ENCODE measurements at regions not wholly inside any gene's neighbourhood (a gene's known extent, or its start where the extent isn't known, plus 50 kb on each side); places are given as distances from the start of the nearest gene placed in this dataset.

DNA sequence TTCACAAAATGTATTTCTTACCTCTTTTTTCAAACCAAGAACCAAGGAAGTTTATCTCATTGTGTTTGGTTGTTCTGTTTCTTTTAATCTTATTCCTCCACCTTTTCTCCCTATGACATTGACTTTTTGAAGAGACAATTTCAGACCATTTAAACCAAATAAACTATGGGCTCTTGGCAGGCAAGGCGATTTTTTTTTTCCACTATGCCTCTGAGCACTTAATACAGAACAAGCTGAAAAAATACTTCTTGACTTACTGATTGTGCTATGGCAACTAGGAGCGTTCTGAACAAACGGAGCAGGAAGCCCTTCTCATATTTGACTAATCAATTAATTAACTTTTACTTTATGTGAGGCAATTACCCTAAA is 98.0 kb downstream of the ZNF664 start:
- TF ChIP-seq, protein P1, sequence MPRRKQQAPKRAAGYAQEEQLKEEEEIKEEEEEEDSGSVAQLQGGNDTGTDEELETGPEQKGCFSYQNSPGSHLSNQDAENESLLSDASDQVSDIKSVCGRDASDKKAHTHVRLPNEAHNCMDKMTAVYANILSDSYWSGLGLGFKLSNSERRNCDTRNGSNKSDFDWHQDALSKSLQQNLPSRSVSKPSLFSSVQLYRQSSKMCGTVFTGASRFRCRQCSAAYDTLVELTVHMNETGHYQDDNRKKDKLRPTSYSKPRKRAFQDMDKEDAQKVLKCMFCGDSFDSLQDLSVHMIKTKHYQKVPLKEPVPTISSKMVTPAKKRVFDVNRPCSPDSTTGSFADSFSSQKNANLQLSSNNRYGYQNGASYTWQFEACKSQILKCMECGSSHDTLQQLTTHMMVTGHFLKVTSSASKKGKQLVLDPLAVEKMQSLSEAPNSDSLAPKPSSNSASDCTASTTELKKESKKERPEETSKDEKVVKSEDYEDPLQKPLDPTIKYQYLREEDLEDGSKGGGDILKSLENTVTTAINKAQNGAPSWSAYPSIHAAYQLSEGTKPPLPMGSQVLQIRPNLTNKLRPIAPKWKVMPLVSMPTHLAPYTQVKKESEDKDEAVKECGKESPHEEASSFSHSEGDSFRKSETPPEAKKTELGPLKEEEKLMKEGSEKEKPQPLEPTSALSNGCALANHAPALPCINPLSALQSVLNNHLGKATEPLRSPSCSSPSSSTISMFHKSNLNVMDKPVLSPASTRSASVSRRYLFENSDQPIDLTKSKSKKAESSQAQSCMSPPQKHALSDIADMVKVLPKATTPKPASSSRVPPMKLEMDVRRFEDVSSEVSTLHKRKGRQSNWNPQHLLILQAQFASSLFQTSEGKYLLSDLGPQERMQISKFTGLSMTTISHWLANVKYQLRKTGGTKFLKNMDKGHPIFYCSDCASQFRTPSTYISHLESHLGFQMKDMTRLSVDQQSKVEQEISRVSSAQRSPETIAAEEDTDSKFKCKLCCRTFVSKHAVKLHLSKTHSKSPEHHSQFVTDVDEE (CRISPR knock-in tag; IDR thresholded peaks at IDR 0.05): no peak
- TF ChIP-seq ISL1 (CRISPR knock-in tag; IDR thresholded peaks at IDR 0.05) (no peak), ZFP30 (CRISPR knock-in tag; IDR thresholded peaks at IDR 0.05) (no peak), CSDC2 (CRISPR knock-in tag; IDR thresholded peaks at IDR 0.05) (no peak), ZFP3 (CRISPR knock-in tag; IDR thresholded peaks at IDR 0.05) (no peak), PPARA (CRISPR knock-in tag; IDR thresholded peaks at IDR 0.05; ENCODE audit: borderline replicate concordance) (no peak), ZC3H10 (CRISPR knock-in tag; IDR thresholded peaks at IDR 0.05) (no peak), ZNF8 (CRISPR knock-in tag; IDR thresholded peaks at IDR 0.05) (no peak), ARNTL (CRISPR knock-in tag; IDR thresholded peaks at IDR 0.05; ENCODE audit: borderline replicate concordance, low read depth) (no peak), TOX (CRISPR knock-in tag; IDR thresholded peaks at IDR 0.05; ENCODE audit: borderline replicate concordance) (no peak), ZNF565 (CRISPR knock-in tag; conservative IDR thresholded peaks at IDR 0.05; ENCODE audit: low read depth) (no peak)
- TF ChIP-seq, protein P2, sequence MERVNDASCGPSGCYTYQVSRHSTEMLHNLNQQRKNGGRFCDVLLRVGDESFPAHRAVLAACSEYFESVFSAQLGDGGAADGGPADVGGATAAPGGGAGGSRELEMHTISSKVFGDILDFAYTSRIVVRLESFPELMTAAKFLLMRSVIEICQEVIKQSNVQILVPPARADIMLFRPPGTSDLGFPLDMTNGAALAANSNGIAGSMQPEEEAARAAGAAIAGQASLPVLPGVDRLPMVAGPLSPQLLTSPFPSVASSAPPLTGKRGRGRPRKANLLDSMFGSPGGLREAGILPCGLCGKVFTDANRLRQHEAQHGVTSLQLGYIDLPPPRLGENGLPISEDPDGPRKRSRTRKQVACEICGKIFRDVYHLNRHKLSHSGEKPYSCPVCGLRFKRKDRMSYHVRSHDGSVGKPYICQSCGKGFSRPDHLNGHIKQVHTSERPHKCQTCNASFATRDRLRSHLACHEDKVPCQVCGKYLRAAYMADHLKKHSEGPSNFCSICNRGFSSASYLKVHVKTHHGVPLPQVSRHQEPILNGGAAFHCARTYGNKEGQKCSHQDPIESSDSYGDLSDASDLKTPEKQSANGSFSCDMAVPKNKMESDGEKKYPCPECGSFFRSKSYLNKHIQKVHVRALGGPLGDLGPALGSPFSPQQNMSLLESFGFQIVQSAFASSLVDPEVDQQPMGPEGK (CRISPR knock-in tag; IDR thresholded peaks at IDR 0.05; ENCODE audit: borderline replicate concordance): no peak
- TF ChIP-seq, protein P3, sequence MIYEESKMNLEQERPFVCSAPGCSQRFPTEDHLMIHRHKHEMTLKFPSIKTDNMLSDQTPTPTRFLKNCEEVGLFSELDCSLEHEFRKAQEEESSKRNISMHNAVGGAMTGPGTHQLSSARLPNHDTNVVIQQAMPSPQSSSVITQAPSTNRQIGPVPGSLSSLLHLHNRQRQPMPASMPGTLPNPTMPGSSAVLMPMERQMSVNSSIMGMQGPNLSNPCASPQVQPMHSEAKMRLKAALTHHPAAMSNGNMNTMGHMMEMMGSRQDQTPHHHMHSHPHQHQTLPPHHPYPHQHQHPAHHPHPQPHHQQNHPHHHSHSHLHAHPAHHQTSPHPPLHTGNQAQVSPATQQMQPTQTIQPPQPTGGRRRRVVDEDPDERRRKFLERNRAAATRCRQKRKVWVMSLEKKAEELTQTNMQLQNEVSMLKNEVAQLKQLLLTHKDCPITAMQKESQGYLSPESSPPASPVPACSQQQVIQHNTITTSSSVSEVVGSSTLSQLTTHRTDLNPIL (CRISPR knock-in tag; IDR thresholded peaks at IDR 0.05; ENCODE audit: low read depth): no peak
- TF ChIP-seq, protein P4, sequence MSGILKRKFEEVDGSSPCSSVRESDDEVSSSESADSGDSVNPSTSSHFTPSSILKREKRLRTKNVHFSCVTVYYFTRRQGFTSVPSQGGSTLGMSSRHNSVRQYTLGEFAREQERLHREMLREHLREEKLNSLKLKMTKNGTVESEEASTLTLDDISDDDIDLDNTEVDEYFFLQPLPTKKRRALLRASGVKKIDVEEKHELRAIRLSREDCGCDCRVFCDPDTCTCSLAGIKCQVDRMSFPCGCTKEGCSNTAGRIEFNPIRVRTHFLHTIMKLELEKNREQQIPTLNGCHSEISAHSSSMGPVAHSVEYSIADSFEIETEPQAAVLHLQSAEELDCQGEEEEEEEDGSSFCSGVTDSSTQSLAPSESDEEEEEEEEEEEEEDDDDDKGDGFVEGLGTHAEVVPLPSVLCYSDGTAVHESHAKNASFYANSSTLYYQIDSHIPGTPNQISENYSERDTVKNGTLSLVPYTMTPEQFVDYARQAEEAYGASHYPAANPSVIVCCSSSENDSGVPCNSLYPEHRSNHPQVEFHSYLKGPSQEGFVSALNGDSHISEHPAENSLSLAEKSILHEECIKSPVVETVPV (CRISPR knock-in tag; IDR thresholded peaks at IDR 0.05): no peak

Measured in SK-N-SH treated with all-trans-retinoic acid at 6 μM for 48 hours (cell line).